RKO (cell line): ENCODE measurements at regions not wholly inside any gene's neighbourhood (a gene's known extent, or its start where the extent isn't known, plus 50 kb on each side); places are given as distances from the start of the nearest gene placed in this dataset.
"Not testable (repeated sequence)": the region's sequence is repeated elsewhere in the genome, so short reads cannot be mapped to it uniquely, and the experiment has no call there.

Experiments
- DNase-seq: peaks from one replicate; pipeline ENCODE4 v3.0.0-alpha.2; 2016; ENCODE audit warnings: low spot score

- no peak for DNase-seq
These were observed 84.4 kb upstream of the CMKLR1 start for GRCh38 chr12:108423486-108423885.

DNA sequence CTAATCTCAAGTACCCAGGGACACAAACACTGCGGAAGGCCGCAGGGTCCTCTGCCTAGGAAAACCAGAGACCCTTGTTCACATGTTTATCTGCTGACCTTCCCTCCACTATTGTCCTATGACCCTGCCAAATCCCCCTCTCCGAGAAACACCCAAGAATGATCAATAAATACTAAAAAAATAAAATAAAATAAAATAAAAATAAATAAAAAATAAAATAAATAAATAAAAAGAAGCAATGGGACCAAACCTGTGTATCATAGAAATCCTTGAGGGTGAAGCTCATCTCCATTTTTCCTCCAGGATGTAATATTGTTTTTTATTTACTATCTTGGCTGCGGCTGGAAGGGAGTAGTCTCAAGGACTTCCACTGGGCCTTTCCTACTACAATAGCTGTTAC lies 82.0 kb upstream of the CMKLR1 start:
- not testable (repeated sequence) for DNase-seq

GRCh38 chr12:108420421-108420820 lies 81.3 kb upstream of the CMKLR1 start:
- DNase-seq, result not testable (repeated sequence)

DNA sequence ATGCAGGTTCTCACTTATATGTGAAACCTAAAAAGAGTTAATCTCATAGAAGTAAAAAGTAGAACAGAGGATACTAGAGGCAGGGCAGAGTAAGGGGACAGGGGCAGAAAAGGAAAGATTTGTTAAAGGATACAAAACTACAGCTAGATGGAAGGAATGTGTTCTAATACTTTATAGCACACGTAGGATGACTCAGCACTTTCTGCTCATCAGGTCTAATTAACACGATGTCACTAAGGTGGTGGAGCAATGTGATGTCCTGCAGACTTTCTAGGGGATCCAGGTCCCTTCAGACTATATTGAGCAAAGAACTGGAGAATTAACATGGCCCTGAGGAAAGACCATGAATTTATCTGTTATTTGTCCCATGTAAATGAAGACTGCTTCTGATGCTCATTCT lies 80.8 kb upstream of the CMKLR1 start:
- DNase-seq, result no peak

DNA sequence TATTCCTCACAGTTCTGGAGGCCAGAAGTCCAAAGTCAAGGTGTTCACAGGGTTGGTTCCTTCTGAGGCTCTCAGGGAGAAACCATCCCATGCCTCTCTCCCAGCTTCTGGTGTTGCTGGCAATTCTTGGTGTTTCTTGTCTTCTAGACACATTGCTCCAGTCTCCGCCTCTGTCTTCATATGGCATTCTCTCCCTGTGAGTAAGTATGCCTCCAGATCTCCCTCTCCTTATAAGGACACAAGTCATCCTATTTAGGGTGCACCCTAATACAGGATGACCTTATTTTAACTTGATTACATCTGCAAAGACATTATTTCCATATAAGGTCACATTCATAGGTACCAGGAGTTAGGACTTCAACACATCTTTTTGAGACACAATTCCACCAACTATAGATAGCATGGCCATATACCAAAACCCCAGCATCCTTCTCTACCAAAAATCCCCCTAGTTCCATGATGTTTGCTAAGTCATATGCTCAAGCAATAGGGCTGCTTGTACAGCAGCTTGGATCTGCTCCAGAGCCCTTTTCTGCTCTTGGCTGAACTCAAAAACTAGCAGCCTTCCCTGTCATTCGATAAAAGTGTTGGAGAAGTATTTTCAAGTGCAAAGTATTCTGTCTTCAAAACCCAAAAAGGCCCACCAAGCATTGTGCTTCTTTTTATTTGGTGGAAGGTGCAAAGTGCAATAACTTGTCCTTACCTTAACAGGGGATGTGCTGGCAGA lies 79.2 kb upstream of the CMKLR1 start:
- no peak for DNase-seq

DNA sequence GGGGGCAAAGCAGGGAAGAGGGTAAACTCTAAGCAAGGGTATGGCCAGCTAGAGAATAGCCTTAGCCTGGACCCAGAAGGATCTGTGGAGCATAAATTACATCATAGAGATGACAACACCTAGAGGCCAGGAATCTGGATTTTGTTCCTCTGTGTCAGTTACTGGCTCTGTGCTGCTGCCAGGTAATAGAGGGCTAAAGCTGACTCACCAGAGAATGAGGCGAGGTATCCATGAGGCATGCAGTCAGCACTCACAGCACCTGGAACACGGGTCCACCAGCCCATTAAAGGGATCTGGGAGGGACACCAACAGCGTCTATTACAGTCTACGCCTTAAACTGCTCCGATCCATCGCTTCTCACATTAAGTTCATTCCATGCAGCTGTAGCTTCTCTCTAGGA lies 74.9 kb upstream of the CMKLR1 start:
- DNase-seq, result no peak

DNA sequence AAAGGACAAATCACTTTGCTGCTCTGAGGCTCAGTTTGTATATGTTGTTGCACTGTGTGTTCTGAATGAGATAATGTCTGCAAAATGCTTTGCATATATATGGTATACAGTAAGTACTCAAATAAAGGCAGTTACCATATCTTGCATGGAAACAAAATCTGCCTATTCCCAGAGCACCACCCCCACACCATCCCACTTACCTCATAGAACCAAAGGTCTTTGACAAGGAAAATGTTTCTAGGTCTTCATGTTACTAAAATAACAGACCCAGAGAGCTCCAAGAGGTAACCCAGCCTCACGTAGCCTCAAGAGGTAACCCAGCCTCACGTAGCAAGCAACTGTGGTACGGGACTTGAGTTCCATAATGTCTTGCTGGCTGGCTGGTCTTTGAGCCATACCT lies 71.6 kb upstream of the CMKLR1 start:
- DNase-seq, result no peak

DNA sequence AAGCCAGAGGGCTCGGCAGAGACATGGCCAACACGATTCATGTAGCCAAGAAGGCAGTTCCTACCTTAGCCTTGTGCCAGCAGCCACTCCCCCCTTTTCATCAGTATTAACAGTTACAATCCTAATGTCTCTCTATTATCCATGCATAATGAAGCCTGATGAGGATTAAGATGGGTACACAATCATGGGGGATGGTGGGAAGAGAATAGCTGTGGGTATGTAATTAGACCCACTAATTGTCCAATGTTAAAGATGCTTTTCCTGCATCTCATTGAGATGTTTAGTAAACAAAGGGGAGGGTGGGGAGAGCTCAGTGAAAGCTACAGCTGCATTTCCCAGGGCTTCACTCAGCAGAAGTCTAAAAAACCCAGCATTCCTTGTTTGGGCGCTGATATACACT lies 70.4 kb upstream of the CMKLR1 start:
- DNase-seq, result no peak

DNA sequence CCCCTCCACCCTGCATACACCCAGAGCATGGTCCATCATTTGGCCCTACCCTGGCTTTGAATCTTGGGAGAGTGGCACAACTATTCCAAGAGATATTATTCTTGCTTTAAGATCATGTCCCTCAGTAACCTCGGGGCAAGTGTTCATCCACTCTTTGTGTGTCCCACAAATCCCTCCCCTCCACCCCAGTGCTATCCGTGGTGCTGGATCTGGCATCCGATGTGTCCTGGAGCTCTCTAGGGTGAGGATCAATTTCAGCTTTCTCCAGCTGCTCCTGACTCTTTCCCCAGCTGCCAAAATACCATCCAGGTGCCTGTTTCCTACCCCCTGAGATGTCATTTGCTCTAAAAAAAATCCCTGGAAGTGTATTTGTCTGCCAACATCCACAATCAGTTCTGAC lies 64.8 kb upstream of the CMKLR1 start:
- no peak for DNase-seq

DNA sequence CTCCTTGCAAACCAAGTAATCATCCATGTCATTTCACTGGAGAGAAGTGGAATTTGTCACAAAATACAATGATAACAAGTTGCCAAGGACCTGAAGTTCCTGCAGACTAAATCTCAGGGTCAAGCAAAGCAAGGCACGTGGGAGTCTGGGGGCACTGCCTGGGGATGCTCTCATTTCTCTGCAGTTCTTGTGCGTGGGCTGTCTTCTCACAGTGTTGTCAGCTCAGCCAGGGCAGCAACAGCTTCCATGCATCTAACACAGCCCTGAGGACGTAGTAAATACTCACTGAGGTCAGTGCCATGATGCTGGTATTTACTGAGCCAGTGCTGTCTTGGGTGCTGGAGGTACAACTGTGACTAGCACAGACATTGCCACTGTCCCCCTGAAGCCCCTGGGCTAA lies 62.9 kb upstream of the CMKLR1 start:
- DNase-seq, result no peak

- DNase-seq, result no peak
These were observed 61.9 kb upstream of the CMKLR1 start for GRCh38 chr12:108400900-108401480.

DNA sequence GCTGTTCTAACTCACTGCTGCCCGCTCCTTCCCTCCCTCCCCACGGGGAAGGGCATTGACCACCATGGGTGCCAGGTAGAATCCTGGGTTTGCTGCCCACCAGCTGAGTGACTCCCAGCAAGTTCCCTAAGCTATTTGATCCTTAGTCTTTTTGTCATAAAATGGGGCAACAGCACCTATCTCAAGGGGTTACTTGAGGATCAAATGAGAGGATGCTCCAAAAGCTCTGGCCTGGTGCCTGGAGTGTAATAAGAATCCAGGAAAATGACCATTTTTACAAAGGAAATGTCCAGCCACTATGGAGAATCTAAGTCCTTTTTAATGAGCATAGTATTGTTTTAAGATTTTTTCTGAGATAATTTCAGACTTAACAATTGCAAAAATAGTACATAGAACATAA lies 61.4 kb upstream of the CMKLR1 start:
- DNase-seq, result no peak

- no peak for DNase-seq
These were observed 60.9 kb upstream of the CMKLR1 start for GRCh38 chr12:108400056-108400455.

- DNase-seq, result no peak
These were observed 60.4 kb upstream of the CMKLR1 start for GRCh38 chr12:108399514-108399913.

GRCh38 chr12:108394196-108394595 lies 55.1 kb upstream of the CMKLR1 start:
- no peak for DNase-seq

- DNase-seq, result no peak
These were observed 53.2 kb upstream of the CMKLR1 start for GRCh38 chr12:108392284-108392683.

DNA sequence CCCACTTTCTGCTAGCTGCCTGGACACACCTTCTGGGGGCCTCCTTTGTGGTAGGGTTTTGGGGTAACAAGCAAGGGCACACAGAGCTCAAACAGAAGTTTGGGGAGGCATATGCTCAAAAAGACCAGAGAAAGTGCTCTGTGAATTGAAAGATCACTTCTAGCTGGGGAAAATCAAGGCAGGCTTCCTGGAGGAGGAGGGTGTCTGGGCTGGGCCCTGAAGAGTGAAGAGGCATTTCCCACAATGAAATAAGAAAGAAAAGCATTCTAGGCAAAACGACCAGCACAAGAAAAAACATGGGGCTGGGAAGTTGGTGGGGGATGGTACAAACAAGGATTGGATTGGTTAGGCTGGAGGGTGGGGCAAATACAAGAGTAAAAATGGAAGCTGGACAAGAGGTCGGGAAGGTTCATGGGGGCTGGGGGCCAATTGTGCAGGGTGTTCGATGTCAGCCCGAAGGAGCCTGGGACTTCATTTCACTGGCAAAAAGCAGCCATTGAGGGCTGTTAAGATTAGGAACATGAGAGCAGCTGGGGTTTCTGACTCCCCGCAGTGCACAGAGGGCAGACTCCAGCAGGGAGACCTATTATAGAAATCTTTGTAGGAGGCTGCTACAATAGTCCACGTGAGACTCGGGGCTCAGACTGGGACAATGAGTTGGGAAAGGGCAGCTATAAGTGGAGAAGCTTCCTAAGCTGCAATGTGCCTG lies 51.5 kb upstream of the CMKLR1 start:
- DNase-seq, result no peak

DNA sequence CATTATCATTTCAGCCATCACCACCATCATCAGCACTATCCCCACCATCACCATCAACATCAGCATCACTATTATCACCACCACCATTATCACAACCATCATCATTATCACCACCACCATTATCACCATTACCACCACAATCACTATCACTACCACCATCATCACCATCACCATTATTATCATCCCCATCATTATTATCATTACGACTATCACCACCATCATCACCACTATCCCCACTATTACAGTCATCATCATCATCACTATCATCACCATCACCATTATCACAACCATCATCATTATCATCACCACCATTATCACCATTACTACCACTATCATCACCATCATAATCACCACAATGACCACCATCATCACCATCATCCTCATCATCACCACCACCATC lies 50.4 kb upstream of the CMKLR1 start:
- no peak for DNase-seq
